Osteoblast (primary cell): ENCODE measurements at regions not wholly inside any gene's neighbourhood (a gene's known extent, or its start where the extent isn't known, plus 50 kb on each side); places are given as distances from the start of the nearest gene placed in this dataset.

Source experiments
- DNase-seq: peaks from one replicate; pipeline ENCODE4 v3.0.0; 2011; ENCODE audit warnings: low spot score, mixed read lengths; ENCODE audit not compliant: insufficient read length; ENCODE audit errors: missing footprints
- H2AFZ ChIP-seq: 2 replicates; pipeline ENCODE4 v1.6.0; 2011; ENCODE audit warnings: mild to moderate bottlenecking, low read length
- H3K27ac ChIP-seq: 2 replicates; pipeline ENCODE4 v1.5.1; 2011; ENCODE audit warnings: mild to moderate bottlenecking, low read depth, low read length, moderate library complexity
- H3K27me3 ChIP-seq: 2 replicates; pipeline ENCODE4 v1.6.0; 2012; ENCODE audit warnings: mild to moderate bottlenecking, control low read depth, inconsistent platforms, low read length, moderate library complexity; ENCODE audit not compliant: insufficient read depth
- H3K36me3 ChIP-seq: 2 replicates; pipeline ENCODE4 v1.5.1; 2011; ENCODE audit warnings: mild to moderate bottlenecking, low read length, control low read depth, moderate library complexity; ENCODE audit not compliant: insufficient read depth
- H3K4me1 ChIP-seq: 2 replicates; pipeline ENCODE4 v1.5.1; 2011; ENCODE audit warnings: mild to moderate bottlenecking, low read length, control low read depth, moderate library complexity; ENCODE audit not compliant: insufficient read depth
- H3K4me2 ChIP-seq: 2 replicates; pipeline ENCODE4 v1.6.0; 2011; ENCODE audit warnings: mild to moderate bottlenecking, low read length; ENCODE audit not compliant: insufficient read depth
- H3K4me3 ChIP-seq: fragments of 200-600 bp; sonication (generic); 3 replicates; pipeline ENCODE4 v1.5.1; 2012; ENCODE audit warnings: mild to moderate bottlenecking, low read length, inconsistent platforms; ENCODE audit not compliant: insufficient read depth
- H3K79me2 ChIP-seq: 2 replicates; pipeline ENCODE4 v1.6.0; 2012; ENCODE audit warnings: mild to moderate bottlenecking, low read length, control low read depth, inconsistent platforms; ENCODE audit not compliant: insufficient read depth
- H3K9me3 ChIP-seq: 2 replicates; pipeline ENCODE4 v1.5.1; 2011; ENCODE audit warnings: low read depth, low read length, control low read depth
- H4K20me1 ChIP-seq: 2 replicates; pipeline ENCODE4 v1.6.0; 2012; ENCODE audit warnings: mild to moderate bottlenecking, low read length, control low read depth; ENCODE audit not compliant: insufficient read depth
- TF ChIP-seq, protein P1 (sequence below): IDR thresholded peaks from 2 replicates; pipeline ENCODE4 v1.5.1; 2011; ENCODE audit warnings: mild to moderate bottlenecking, low read depth, low read length, moderate library complexity; ENCODE audit errors: extremely low read depth

DNA sequence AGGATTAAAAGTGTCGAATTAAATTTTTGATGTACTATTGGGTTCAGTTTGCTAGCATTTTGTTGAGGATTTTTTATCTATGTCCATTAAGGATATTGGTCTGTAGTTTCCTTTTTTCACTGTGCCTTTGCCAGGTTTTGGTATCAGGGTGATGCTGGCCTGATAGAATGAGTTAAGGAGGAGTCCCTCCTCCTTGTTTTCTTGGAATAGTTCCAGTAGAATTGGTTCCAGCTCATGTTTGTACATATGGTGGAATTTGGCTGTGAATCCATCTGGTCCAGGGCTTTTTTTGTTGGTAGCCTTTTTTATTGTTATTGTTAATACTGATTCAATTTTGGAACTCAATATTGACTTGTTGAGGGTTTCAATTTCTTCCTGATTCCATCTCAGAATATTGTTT lies 141.8 kb downstream of the SIM1 start:
- DNase-seq: no peak
- H3K4me3 ChIP-seq: no peak overlapping the region
- no peak overlapping the region for H2AFZ ChIP-seq
- no peak overlapping the region for H3K4me2 ChIP-seq
- no peaks in the 10 kb centered on the region for H4K20me1 ChIP-seq
- H3K79me2 ChIP-seq: no peaks in the 10 kb centered on the region
- TF ChIP-seq, protein P1, sequence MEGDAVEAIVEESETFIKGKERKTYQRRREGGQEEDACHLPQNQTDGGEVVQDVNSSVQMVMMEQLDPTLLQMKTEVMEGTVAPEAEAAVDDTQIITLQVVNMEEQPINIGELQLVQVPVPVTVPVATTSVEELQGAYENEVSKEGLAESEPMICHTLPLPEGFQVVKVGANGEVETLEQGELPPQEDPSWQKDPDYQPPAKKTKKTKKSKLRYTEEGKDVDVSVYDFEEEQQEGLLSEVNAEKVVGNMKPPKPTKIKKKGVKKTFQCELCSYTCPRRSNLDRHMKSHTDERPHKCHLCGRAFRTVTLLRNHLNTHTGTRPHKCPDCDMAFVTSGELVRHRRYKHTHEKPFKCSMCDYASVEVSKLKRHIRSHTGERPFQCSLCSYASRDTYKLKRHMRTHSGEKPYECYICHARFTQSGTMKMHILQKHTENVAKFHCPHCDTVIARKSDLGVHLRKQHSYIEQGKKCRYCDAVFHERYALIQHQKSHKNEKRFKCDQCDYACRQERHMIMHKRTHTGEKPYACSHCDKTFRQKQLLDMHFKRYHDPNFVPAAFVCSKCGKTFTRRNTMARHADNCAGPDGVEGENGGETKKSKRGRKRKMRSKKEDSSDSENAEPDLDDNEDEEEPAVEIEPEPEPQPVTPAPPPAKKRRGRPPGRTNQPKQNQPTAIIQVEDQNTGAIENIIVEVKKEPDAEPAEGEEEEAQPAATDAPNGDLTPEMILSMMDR: no peak
- H3K27me3 ChIP-seq: no peaks in the 10 kb centered on the region
- H3K36me3 ChIP-seq: no peaks in the 10 kb centered on the region
- no peak overlapping the region for H3K27ac ChIP-seq
- no peaks in the 10 kb centered on the region for H3K4me1 ChIP-seq
- peaks cover 1% of the 10 kb centered on the region for H3K9me3 ChIP-seq

DNA sequence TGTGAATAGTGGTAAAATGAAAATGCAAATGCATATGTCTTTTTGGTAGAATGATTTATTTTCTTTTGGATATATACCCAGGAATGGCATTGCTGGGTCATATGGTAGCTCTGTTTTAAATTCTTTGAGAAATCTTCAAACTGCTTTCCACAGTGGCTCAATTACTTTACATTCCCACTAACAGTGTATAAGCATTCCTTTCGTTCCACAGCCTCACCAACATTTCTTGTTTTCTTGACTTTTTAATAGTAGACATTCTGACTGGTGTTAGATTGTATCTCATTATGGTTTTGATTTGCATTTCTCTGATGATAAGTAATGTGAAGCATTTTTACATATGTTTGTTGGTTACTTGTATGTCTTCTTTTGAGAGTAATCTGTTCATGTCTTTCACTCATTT lies 144.0 kb downstream of the SIM1 start:
- H3K4me2 ChIP-seq: no peak overlapping the region
- H4K20me1 ChIP-seq: no peaks in the 10 kb centered on the region

DNA sequence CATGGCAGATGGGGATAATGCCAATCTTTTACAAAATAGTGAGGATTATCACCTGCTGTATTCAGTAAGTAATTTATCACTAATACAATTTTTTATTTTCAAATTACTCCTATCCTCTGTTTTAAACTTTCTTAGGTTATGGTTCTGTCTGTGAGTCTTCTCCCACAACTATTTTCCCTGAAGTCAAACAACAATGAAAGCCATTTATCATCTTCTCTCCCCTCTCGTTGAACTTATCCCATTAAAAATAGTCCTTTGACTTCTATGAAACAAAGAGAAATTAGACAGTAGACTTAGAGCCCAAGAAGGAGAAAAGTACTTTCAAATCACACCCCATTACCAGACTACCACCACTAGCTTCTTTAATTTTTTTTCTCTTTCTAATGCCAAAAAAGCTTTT lies 147.7 kb downstream of the SIM1 start:
- H3K9me3 ChIP-seq: peaks cover 1% of the 10 kb centered on the region
- TF ChIP-seq, protein P1: no peak
- no peaks in the 10 kb centered on the region for H3K27me3 ChIP-seq
- no peak overlapping the region for H3K27ac ChIP-seq
- H3K4me3 ChIP-seq: no peak overlapping the region
- H2AFZ ChIP-seq: no peak overlapping the region
- DNase-seq: no peak
- no peaks in the 10 kb centered on the region for H3K79me2 ChIP-seq
- no peak overlapping the region for H3K4me2 ChIP-seq
- no peaks in the 10 kb centered on the region for H3K4me1 ChIP-seq
- no peaks in the 10 kb centered on the region for H4K20me1 ChIP-seq
- H3K36me3 ChIP-seq: no peaks in the 10 kb centered on the region

More for the DNA sequence above, 144.0 kb downstream of the SIM1 start:
- H3K9me3 ChIP-seq: peaks cover 1% of the 10 kb centered on the region
- TF ChIP-seq, protein P1: no peak
- H2AFZ ChIP-seq: no peak overlapping the region
- no peak overlapping the region for H3K4me3 ChIP-seq
- H3K27me3 ChIP-seq: no peaks in the 10 kb centered on the region
- H3K27ac ChIP-seq: no peak overlapping the region
- no peaks in the 10 kb centered on the region for H3K4me1 ChIP-seq
- DNase-seq: no peak
- no peaks in the 10 kb centered on the region for H3K79me2 ChIP-seq
- no peaks in the 10 kb centered on the region for H3K36me3 ChIP-seq

DNA sequence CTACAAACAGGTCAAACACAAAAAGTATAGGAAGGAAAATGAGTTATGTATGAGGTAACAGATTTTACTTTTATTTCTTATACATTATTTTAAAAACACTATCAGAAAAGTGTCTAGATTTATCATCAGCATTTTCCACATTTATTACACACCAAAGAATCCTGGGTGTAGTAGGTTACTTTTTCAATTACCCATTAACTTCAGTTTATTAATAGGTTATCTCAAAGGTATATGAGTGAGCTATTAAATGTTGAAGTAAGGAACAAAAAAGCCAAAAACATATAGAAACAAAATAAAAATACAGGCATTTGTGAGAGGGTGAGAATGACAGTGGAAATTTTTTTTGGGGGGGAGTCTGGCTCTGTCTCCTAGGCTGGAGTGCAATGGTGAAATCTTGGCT lies 150.5 kb downstream of the SIM1 start:
- no peaks in the 10 kb centered on the region for H3K27me3 ChIP-seq
- H3K79me2 ChIP-seq: no peaks in the 10 kb centered on the region
- no peak overlapping the region for H3K4me3 ChIP-seq
- no peak for DNase-seq
- no peak overlapping the region for H2AFZ ChIP-seq
- no peak overlapping the region for H3K4me2 ChIP-seq
- H3K27ac ChIP-seq: no peak overlapping the region
- H3K36me3 ChIP-seq: no peaks in the 10 kb centered on the region
- no peaks in the 10 kb centered on the region for H3K4me1 ChIP-seq
- no peaks in the 10 kb centered on the region for H4K20me1 ChIP-seq
- TF ChIP-seq, protein P1: no peak
- no peaks in the 10 kb centered on the region for H3K9me3 ChIP-seq
